Right lung (tissue), 2 donors: ENCODE measurements at regions not wholly inside any gene's neighbourhood (a gene's known extent, or its start where the extent isn't known, plus 50 kb on each side); places are given as distances from the start of the nearest gene placed in this dataset.
A peak's percentile ranks its signal among the peaks of the same experiment; 100 is the strongest.

Experiments
- DNase-seq, 2 donors: peaks; one replicate each; pipeline ENCODE4 v3.0.0-alpha.2; 2013

GRCh38 chr12:131568336-131568735 is 142.6 kb upstream of the SFSWAP start:
- DNase-seq = no peak

- no peak for DNase-seq
Measured at GRCh38 chr12:131570596-131570995, 140.3 kb upstream of the SFSWAP start.

GRCh38 chr12:131571827-131572226 is 139.1 kb upstream of the SFSWAP start:
- DNase-seq = no peak

- no peak for DNase-seq
Measured at GRCh38 chr12:131572626-131573025, 138.3 kb upstream of the SFSWAP start.

DNA sequence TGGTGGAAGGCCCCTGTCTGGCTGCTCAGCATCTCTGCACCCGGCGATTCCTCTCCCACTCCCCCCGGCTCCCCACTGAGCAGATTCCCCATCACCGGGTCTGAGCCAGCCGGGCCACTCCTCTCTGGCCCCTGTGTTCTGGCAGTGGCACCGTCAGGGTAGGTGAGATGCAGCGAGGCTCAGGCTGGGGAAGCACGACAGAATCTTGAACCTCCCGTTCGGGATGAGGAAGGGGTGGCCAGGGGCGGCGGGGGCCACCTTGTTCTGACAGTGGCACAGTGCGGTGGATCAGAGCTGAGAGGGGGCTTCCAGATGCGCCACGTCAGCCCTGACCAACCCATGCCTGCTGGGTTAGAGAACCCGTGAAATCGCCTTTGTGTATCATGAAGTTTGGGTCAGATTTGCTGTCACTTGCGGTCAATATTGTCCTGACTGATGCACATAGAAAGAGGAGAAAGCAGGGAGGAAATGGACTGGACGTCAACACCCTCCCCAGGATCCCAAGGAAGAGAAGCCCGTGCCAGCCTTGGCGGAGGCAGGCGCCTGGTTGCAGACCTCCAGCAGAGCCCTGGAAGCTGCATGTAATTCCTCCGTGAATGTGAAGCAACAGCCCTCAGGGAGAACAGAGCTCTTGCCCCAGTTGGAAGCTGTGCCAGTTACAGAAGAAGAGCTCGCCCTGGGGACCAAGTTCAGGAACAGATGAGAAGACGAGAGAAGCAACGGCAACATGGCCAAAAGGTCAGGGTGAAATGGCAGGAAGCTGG is 137.1 kb upstream of the SFSWAP start:
- DNase-seq = no peak

GRCh38 chr12:131574395-131574771 is 136.5 kb upstream of the SFSWAP start:
- DNase-seq = no peak

DNA sequence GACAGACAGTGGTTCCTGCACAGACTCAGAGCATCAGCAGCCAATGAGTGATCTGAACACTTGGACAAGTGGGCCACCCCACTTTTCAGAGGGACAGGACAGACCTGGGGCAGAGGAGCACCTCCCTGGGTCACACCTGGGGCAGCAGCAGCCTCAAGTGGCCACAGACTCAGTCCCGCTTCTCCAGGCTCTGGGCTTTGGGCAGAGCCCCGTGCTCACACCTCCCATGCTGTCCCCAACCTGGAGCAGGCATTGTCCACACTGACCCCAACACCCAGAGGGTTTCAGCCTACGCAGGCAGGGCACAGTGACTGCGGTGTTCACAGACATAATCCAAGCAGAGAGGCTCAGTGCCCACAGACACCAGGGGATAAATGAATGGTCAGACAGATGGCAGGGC is 135.5 kb upstream of the SFSWAP start:
- no peak for DNase-seq

DNA sequence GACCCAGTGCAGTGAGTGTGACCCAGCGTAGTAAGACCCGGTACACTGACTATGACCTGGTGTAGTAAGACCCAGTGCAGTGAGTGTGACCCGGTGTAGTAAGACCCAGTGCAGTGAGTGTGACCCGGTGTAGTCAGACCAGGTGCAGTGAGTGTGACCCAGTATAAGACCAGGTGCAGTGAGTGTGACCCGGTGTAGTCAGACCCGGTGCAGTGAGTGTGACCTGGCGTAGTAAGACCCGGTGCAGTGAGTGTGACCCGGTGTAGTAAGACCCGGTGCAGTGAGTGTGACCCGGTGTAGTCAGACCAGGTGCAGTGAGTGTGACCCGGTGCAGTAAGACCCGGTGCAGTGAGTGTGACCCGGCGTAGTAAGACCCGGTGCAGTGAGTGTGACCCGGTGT is 134.2 kb upstream of the SFSWAP start:
- DNase-seq = peak in 1 of 2 donors; percentile 4

GRCh38 chr12:131577766-131578165 is 133.1 kb upstream of the SFSWAP start:
- no peak for DNase-seq

DNA sequence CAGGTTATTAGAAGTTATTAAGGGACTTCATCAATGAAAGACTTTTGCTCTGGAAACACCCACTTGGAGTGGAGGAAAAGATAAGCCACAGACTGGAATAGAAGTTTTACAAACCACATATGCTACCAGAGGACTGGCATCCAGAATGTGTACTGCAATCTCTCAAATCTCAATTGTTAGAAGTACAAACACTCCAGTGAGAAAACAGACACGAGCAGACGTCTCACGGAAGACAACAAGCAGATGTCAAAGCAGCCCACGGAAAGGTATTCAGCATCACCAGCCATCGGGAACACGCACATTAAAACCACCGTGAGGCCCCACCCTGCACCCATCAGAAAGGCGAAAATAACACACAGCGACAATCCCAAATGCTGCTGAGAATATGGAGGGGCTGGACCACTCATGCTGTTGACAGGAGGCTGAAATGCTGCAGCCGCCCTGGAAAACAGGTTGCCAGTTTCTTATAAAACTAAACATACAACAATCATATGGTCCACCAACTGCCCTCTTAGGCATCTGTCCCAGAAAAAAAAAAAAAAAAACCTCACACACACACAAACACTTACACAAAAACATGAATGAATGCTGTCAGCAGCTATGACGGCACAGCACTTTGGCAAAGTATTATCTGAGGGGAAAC is 131.9 kb upstream of the SFSWAP start:
- DNase-seq = no peak

DNA sequence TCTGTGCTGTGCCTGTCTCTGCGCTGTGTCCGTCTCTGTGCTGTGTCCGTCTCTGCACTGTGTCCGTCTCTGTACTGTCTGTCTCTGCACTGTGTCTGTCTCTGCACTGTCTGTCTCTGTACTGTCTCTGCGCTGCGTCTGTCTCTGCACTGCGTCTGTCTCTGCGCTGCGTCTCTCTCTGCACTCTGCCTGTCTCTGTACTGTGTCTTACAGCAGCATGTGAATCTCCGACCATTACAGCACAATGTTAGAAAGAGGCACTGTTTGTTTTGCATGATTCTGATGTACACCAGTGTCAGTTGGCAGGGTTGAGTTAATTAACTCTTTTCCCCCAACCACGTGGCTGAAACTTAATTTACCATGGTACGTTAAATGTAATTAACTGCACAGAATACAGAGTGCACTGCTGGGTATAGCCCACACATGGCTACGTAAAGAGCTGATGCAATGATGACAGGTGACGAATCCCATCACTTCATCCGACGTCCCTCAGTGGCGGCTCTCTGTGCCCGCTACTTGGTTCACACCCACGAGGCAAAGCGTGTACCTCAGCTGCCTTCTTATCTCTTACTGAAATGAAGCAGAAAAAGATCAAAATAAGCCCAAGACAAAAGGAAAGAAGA is 127.7 kb upstream of the SFSWAP start:
- DNase-seq = no peak

GRCh38 chr12:131586269-131586668 is 124.6 kb upstream of the SFSWAP start:
- DNase-seq = no peak

DNA sequence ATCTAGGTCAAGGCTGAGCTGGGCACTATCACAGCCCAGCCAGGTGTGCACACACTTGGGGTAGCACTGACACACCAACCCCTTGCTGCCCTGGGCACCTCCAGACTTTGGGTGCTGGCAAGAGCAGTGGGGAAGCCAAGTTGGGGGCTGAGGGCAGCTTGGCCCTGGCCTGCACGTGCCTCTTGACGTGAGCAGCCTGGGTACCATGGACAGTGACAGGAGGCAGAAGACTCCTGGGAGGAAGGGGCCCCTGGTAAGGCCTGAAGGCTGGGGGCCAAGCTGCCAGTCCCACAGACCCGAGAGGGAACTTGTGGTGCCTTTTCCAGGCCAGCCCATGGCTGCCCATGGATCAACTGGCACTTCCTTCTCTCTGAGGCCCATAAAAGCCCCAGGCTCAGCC is 124.1 kb upstream of the SFSWAP start:
- DNase-seq = no peak

GRCh38 chr12:131587565-131587964 is 123.3 kb upstream of the SFSWAP start:
- no peak for DNase-seq

DNA sequence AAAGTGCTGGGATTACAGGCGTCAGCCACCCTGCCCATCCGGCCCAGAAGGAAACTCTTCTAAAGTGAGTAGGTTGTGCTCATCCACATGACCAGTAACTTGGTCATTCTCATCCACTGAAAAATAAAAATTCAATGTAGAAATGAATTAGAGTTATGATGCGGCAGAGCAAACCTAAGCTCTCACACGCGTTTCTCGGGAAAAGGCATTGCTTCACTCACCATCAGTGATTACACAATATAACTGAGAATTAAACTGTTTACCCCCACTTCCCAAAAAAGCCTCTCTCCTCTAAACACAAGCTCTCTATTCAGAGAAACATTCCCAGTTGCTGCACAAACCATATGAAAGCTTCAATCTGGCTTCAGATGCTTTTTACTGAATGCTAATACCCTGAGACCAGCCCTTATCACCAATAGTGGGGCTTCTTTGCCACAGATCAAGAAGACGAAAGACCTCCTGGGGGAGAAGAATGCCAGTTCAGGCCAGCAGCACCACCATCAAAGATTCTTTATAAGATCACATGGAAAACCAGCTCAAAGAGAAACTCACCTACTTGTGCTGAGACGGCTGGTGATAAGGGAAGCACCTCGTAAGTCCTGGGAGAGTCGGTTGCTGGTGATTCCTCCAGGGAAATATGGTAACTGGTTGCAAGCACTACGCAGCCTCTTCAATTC is 121.5 kb upstream of the SFSWAP start:
- DNase-seq = no peak

- DNase-seq = no peak
Measured at GRCh38 chr12:131589966-131590365, 120.9 kb upstream of the SFSWAP start.

DNA sequence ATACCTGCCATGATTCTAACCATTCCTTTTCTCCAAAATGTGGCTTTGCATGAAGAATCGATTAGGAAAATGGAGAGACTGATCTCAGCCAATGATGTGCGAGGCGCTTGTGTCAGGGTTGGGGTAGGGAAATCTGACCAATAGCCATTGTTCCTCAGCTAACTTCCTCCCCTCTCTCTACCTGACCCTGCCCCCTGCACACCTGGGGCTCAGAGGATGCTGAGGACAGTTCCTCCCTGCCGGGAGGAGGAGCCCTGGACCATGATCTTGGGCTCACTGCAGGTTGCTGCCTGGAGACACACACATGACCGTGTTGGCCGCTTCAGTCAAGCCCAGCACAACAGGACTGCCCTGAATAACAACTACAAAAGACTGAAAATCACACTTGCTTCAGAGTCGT is 119.8 kb upstream of the SFSWAP start:
- DNase-seq = no peak

DNA sequence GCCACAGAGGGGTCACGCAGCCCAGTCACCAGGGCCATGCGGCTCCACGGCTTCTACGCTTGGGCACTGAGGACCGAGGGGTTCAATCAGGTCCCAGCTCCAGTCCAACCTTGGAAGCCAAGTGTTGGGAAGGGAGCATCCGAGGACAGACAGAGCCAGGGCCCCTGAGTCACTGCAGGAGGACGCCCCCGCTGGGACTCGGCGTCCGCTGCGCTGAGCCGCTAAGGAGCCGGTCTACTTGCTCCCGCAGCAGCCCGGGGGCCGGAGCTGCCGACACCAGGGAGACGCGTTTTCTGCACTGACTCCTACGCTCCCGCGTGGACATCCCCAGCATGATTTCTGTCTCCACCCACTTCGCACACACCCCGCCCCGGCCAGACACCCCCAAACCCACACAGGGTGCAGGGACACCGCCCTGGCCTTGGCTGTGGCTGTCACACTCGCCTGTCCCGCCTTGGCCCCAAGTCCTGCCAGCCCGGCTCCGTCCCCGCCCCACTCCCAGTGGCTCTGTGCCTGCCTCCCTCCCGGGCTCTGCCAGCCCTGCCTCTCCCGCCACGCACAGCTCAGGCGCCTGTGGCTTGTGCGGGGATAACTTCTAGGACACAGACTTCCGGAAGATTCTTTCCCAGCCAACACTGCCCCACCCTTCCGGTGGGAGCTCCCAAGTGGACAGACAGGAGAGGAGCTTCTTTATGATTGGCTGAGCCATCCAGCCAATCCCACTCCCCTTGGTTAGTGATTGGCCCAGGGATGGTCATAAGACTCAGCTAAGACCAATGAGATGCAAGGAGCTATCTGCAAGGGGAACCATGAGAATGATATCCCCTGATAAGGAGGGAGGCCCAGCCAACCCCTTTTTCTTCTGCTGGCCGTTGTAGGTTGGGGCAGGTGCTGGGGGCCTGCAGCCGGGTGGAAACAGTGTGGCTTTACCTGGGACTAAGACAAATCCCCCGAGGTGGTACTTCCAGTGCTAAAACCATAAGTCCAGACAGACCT is 118.9 kb upstream of the SFSWAP start:
- no peak for DNase-seq

DNA sequence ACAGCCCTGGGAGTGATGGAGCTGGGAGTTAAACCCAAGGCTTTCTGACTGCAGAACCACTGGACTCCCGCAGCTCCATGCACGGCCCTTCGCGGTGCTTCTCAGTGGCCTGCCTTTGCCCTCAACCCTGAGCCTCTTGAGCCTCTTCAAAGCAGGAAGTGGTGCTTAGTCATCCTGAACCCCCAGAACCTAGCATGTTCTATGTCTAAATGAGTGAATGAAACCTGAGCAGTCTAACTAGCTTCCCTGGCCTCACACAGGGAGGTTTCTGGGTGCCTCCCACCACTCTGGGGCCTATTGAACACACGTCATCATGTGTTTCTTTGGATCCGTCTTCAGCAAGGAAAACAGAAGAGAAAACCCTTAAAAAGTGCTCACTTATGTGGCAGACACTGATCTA is 117.9 kb upstream of the SFSWAP start:
- no peak for DNase-seq

GRCh38 chr12:131593406-131593805 is 117.5 kb upstream of the SFSWAP start:
- DNase-seq = no peak

- no peak for DNase-seq
Measured at GRCh38 chr12:131596115-131596514, 114.8 kb upstream of the SFSWAP start.
